Parathyroid adenoma (tissue), 2 donors: ENCODE measurements at regions not wholly inside any gene's neighbourhood (a gene's known extent, or its start where the extent isn't known, plus 50 kb on each side); places are given as distances from the start of the nearest gene placed in this dataset.
"Not testable (repeated sequence)": the region's sequence is repeated elsewhere in the genome, so short reads cannot be mapped to it uniquely, and the experiment has no call there.

ENCODE experiments used
- H2AFZ ChIP-seq: fragments of 300-600 bp; sonication (generic); one replicate; pipeline ENCODE4 v1.7.0; 2017; ENCODE audit warnings: antibody characterized with exemption, mild to moderate bottlenecking
- H3K27ac ChIP-seq: fragments of 300-600 bp; sonication (generic); one replicate; pipeline ENCODE4 v1.7.0; 2017
- H3K27me3 ChIP-seq: fragments of 300-600 bp; sonication (generic); one replicate; pipeline ENCODE4 v1.7.0; 2017; ENCODE audit warnings: low read length; ENCODE audit not compliant: control insufficient read depth, insufficient read depth
- H3K36me3 ChIP-seq: fragments of 300-600 bp; sonication (generic); one replicate; pipeline ENCODE4 v1.7.0; 2017; ENCODE audit warnings: low read length; ENCODE audit not compliant: control insufficient read depth, insufficient read depth
- H3K4me1 ChIP-seq: fragments of 300-600 bp; sonication (generic); one replicate; pipeline ENCODE4 v1.7.0; 2017; ENCODE audit warnings: control low read depth
- H3K4me2 ChIP-seq: fragments of 300-600 bp; sonication (generic); one replicate; pipeline ENCODE4 v1.7.0; 2017; ENCODE audit warnings: low read length
- H3K4me3 ChIP-seq: fragments of 300-600 bp; sonication (generic); one replicate; pipeline ENCODE4 v1.7.0; 2017; ENCODE audit warnings: low read depth, low read length
- H3K79me2 ChIP-seq: fragments of 300-600 bp; sonication (generic); one replicate; pipeline ENCODE4 v1.7.0; 2017; ENCODE audit warnings: control low read depth
- H3K9ac ChIP-seq: fragments of 300-600 bp; sonication (generic); one replicate; pipeline ENCODE4 v1.7.0; 2017; ENCODE audit warnings: mild to moderate bottlenecking
- H3K9me3 ChIP-seq: fragments of 300-600 bp; sonication (generic); one replicate; pipeline ENCODE4 v1.7.0; 2017; ENCODE audit warnings: low read length; ENCODE audit not compliant: control insufficient read depth
- TF ChIP-seq, protein P1 (sequence below): fragments of 300-600 bp; sonication (generic); IDR thresholded peaks from one replicate; pipeline ENCODE4 v1.7.0; 2017; ENCODE audit warnings: antibody characterized with exemption, mild to moderate bottlenecking
- donor health status: primary hyperparathyroidism.

DNA sequence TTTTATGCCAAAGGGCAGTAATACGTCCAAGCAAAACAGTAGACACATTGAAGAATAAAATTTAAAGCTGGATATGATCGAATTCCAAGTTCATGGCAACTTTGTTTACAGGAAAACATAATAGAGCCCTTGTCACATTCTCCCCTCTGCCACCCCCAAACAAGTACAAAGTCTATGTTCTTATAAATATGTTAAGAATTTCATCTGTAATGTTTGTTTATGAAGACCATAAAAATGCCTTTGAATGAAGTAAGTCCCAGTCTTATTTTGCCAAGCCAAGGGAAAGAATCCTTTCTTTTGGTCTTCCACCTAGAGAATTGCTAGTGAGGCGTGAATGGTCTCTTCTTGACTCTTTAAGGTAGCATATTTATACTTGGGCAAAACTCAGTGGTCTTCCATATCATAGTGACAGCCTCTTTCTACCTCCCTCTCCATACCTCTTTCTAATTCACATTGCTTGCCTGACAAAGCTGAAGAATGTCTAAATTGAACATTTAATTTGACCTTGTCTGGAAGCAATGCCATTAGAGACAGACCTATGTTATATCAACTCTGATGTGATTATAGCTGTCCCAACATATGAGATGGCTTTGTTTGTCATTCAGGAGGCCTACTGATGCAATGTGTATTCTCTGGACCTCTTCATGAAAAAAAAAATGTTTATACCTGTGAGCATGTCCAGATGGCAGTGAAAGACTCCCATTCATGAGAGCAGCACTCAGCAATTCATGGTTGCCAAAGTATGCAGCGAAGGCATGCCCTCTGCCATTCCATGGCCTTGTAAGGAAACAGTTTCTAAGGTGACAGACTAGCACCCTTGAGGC is 70.6 kb upstream of the CCN2 start:
- no peaks in the 10 kb centered on the region for H3K36me3 ChIP-seq
- H3K9ac ChIP-seq, result no peak overlapping the region
- no peak overlapping the region for H3K4me3 ChIP-seq
- TF ChIP-seq, protein P1, sequence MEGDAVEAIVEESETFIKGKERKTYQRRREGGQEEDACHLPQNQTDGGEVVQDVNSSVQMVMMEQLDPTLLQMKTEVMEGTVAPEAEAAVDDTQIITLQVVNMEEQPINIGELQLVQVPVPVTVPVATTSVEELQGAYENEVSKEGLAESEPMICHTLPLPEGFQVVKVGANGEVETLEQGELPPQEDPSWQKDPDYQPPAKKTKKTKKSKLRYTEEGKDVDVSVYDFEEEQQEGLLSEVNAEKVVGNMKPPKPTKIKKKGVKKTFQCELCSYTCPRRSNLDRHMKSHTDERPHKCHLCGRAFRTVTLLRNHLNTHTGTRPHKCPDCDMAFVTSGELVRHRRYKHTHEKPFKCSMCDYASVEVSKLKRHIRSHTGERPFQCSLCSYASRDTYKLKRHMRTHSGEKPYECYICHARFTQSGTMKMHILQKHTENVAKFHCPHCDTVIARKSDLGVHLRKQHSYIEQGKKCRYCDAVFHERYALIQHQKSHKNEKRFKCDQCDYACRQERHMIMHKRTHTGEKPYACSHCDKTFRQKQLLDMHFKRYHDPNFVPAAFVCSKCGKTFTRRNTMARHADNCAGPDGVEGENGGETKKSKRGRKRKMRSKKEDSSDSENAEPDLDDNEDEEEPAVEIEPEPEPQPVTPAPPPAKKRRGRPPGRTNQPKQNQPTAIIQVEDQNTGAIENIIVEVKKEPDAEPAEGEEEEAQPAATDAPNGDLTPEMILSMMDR, result no peak
- no peaks in the 10 kb centered on the region for H3K9me3 ChIP-seq
- H3K4me1 ChIP-seq, result no peaks in the 10 kb centered on the region
- no peak overlapping the region for H3K27ac ChIP-seq
- no peak overlapping the region for H3K4me2 ChIP-seq
- H3K27me3 ChIP-seq, result no peaks in the 10 kb centered on the region
- no peak overlapping the region for H2AFZ ChIP-seq
- no peaks in the 10 kb centered on the region for H3K79me2 ChIP-seq

DNA sequence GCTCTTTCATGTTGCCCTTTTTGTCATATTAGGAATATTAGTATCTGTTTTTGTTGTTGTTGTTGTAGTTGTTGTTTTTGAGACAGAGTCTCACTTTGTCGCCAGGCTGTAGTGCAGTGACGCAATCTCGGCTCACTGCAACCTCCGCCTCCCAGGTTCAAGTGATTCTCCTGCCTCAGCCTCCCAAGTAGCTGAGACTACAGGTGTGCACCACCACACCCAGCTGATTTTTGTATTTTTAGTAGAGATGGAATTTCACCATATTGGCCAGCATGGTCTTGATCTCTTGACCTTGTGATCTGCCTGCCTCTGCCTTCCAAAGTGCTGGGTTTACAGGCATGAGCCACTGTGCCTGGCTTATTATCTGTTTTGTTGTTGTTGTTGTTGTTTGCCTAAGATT is 69.7 kb upstream of the CCN2 start:
- H3K9ac ChIP-seq, H3K79me2 ChIP-seq, H3K4me3 ChIP-seq, H3K9me3 ChIP-seq, H3K27me3 ChIP-seq, H3K27ac ChIP-seq, H3K4me1 ChIP-seq, H2AFZ ChIP-seq, H3K36me3 ChIP-seq, H3K4me2 ChIP-seq: not testable (repeated sequence)

DNA sequence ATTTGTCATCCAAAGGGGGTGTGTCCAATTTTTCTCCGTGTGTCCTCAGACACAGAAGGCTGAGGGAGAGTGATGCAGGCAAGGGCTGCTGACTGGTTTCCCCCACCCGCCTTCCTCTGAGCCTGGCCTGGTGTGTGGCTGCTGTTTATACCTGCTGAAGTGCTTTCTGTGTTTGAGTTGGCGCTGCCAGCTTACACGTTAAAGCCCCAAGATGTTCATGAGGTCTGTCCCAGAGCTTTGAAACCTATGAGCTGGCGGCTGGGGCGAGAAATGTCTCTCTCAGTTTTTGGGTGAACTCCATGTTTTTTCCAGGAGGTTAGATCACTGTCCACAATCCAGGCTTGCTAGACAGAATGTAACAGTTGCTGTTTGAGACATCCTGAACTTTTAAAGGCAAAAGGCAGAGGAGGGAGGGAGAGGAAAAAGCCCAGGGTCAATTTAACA is 69.0 kb upstream of the CCN2 start:
- H3K36me3 ChIP-seq, result no peaks in the 10 kb centered on the region
- H3K79me2 ChIP-seq, result no peaks in the 10 kb centered on the region
- H3K4me2 ChIP-seq, result no peak overlapping the region
- TF ChIP-seq, protein P1, result no peak
- H3K9me3 ChIP-seq, result no peaks in the 10 kb centered on the region
- no peak overlapping the region for H3K4me3 ChIP-seq
- no peaks in the 10 kb centered on the region for H3K27me3 ChIP-seq
- no peak overlapping the region for H3K9ac ChIP-seq
- no peaks in the 10 kb centered on the region for H3K4me1 ChIP-seq
- H3K27ac ChIP-seq, result no peak overlapping the region
- no peak overlapping the region for H2AFZ ChIP-seq

DNA sequence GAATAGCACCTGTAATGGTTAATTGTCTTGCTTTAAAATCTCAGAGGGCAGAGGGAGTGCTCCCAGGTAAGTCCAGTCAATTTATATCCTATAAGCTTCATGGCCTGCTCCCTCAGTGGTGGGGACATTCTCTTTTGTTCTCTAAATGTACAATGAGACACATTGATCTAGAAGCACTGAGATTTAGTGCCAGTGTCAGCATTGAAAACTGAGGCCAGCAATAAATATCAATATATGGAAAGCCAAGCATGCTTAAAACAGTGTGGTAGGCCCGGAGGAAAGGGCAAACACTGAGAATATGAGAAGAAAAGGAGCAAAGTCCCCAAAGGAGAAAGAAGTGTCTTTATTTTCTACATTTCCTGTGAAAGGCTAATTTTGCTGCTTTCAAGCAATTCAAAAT is 68.4 kb upstream of the CCN2 start:
- Histone ChIP-seq H2AFZ (no peak overlapping the region), H3K4me2 (no peak overlapping the region), H3K4me3 (no peak overlapping the region), H3K79me2 (no peaks in the 10 kb centered on the region), H3K27ac (no peak overlapping the region), H3K27me3 (no peaks in the 10 kb centered on the region), H3K9me3 (no peaks in the 10 kb centered on the region), H3K4me1 (no peaks in the 10 kb centered on the region), H3K36me3 (no peaks in the 10 kb centered on the region), H3K9ac (no peak overlapping the region)
- TF ChIP-seq, protein P1, result no peak

DNA sequence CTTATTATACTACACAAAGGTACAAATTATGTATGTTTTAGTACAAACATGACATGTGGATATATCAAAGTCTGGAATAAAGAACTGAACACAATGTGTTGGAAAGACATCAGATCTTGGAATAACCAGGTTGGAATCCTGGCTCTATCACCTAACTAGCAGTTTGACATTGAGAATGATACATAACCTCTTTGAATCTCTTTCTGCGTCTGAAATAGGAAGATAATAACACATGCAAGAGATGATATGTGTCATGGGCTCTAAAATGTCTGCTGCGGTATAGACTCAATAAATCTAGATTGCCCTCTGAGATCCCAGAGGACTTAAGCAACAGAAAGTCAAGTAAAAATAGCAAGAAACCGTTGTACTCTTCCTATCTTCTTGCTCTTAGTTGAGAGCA is 66.8 kb upstream of the CCN2 start:
- Histone ChIP-seq H3K79me2 (no peaks in the 10 kb centered on the region), H3K9me3 (no peaks in the 10 kb centered on the region), H3K9ac (no peak overlapping the region), H3K27me3 (no peaks in the 10 kb centered on the region), H2AFZ (no peak overlapping the region), H3K27ac (no peak overlapping the region), H3K4me3 (no peak overlapping the region), H3K4me1 (no peaks in the 10 kb centered on the region), H3K36me3 (no peaks in the 10 kb centered on the region), H3K4me2 (no peak overlapping the region)
- TF ChIP-seq, protein P1, result no peak
